HG02885 (cell line): ENCODE measurements at regions not wholly inside any gene's neighbourhood (a gene's known extent, or its start where the extent isn't known, plus 50 kb on each side); places are given as distances from the start of the nearest gene placed in this dataset.
"Not testable (repeated sequence)": the region's sequence is repeated elsewhere in the genome, so short reads cannot be mapped to it uniquely, and the experiment has no call there.

Experiments
- ATAC-seq: cut with Tn5 transposase; IDR thresholded peaks from one replicate; pipeline ENCODE4 v1.9.1; 2021; ENCODE audit warnings: mild to moderate bottlenecking; ENCODE audit not compliant: unreplicated experiment, poor library complexity

GRCh38 chr9:94464790-94465189 is 90.1 kb upstream of the PCAT7 start:
- no peak for ATAC-seq

- not testable (repeated sequence) for ATAC-seq
These were observed 82.8 kb upstream of the PCAT7 start for GRCh38 chr9:94472063-94472462.

GRCh38 chr9:94472806-94473360 is 82.0 kb upstream of the PCAT7 start:
- no peak for ATAC-seq

DNA sequence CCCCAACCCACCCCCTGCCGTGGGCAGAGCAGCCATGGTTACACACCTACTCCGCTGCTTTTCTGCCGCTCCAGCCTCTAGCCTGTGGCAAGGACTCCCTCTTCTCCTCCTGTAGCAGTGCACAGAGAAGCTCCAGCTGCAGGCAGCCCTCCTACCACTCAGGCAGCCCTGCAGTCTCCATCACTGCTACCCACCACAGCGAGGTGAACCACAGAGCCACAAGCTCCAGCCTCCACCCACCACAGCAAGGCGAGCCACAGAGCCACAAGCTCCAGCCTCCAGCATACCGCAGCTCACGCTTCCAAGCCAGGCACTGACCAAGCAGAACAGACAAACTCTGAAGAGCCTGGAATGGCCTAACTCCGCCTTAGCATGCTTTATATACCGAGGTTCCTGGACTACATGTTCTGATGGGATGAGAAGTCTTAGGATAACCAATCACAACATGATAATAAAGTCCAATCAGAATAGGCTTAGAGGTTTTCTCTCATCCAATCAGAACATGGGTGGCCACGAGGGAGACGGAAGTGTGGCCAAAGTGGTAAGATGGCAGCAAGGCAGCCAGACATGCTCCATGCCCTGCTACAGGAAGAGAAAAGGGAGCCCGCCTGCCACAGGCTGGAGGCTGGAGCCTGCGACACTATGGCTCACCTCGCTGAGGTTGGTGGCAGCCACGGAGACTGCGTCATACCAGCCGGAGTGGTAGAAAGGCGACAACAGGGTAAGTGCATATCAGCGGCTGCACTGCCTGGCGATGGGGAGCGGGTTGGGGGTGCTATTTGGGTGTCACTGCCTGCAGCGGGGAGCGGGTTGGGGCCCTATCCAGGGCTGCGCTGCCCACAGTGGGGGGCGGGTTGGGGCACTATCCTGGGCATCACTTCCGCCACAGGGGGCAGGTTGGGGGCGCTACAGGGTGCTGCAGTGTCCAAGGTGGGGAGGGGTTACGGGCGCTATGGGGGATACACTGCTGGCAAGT is 75.8 kb upstream of the PCAT7 start:
- ATAC-seq: no peak

GRCh38 chr9:94479757-94480156 is 75.1 kb upstream of the PCAT7 start:
- no peak for ATAC-seq

GRCh38 chr9:94480205-94480604 is 74.7 kb upstream of the PCAT7 start:
- ATAC-seq: no peak

GRCh38 chr9:94482110-94482509 is 72.8 kb upstream of the PCAT7 start:
- ATAC-seq: no peak

- no peak for ATAC-seq
These were observed 64.4 kb upstream of the PCAT7 start for GRCh38 chr9:94490465-94490864.

DNA sequence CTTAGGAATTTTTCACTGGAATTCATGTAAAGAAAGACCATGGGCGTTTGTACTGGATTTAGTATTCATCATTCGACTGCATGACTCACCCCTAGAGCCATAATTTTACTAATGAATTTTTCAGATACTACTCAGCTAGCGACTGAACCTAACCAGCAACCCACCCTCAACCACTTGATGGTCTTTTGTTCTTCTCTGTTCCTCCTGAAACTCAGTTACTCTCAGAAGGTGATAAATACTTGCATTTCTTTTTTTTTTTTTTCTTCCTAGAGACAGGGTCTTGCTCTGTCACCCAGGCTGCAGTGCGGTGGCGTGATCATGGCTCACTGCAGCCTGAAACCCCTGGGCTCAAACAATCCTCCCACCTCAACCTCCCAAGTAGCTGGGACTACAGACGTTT is 62.8 kb upstream of the PCAT7 start:
- not testable (repeated sequence) for ATAC-seq

DNA sequence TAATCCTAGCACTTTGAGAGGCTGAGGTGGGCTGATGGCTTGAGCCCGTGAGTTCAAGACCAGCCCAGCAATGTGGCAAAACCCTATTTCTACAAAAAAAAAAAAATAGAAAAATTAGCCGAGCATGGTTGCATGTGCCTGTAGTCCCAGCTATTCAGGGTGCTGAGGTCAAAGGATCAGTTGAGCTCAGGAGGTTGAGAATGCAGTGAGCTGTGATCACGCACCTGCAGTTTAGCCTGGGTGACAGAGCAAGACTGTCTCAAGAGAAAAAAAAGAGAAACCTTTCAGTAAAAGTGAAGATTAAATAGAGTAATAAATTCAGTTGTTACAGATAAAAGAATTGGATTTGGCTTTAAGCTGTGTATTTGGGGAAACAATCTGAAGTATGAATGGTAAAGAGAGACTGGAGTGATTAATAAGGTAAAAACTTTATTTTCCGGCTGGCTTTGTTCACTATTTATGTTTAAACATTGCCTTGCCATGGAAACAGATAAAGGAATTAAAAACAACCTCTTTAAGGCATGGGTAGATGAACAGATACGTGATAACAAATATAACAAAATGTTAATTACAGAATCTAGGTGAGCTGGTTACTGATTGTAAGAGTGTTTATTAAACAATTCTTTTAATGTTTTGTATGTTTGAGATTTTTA is 56.0 kb upstream of the PCAT7 start:
- ATAC-seq: no peak

- no peak for ATAC-seq
These were observed 50.5 kb upstream of the PCAT7 start for GRCh38 chr9:94504358-94504757.
